ENCODE measurements at regions not wholly inside any gene's neighbourhood (a gene's known extent, or its start where the extent isn't known, plus 50 kb on each side); places are given as distances from the start of the nearest gene placed in this dataset.

DNA sequence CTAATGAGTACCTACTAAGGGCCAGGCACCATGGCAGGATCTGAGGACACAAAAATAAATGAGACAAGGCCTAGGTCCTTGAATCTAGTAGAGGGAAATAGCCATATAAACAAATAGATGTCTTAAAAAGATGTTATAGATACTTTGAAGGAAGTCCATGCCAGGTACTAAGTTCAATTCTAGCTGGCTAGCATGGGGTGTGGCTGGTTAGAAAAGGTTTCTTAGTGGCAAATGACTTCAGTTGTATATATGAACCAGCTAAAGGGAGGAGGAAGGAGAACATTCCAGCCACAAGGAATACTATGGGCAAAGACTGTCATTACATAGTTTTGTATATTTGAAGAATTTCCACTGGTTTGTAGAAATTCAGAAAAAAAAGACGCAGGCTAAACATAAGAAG is 133.6 kb upstream of the BMP4 start:
- no peak for DNase-seq (ENCODE audit: low read depth)

DNA sequence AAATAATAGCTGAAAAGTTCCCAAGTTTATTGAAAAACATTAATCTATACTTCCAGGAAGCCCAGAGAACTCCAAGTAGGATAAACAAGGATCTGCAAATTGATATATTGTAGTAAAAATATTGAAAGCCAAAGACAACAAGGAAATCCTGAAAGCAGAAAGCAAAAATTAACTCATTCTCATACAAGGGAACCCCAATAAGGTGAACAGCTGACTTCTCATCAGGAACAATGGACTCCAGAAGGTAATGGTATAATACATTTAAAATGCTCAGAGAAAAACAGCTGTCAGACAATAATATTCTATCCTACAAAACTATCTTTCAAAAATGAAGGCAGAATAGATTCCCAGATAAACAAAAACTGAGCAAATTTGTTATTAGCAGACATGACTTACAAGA is 138.1 kb upstream of the BMP4 start:
- no peak for DNase-seq (ENCODE audit: low read depth)

DNA sequence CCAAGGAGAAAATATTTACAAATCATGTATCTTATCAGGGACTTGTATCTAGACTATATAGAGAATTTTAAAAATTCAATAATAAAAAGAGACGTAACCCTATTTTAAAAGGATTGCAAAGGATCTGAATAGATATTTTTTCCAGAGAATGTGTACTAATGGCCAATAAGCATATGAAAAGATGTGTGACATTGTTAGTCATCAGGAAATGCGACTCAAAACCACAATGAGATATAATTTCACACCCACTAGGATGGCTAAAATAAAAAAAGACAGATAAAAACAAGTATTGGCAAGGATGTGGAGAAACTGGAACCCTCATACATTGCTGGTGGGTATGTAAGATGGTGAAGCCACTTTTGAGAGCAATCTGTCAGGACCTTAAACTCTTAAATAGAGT is 141.9 kb upstream of the BMP4 start:
- no peak for DNase-seq (ENCODE audit: low read depth)

DNA sequence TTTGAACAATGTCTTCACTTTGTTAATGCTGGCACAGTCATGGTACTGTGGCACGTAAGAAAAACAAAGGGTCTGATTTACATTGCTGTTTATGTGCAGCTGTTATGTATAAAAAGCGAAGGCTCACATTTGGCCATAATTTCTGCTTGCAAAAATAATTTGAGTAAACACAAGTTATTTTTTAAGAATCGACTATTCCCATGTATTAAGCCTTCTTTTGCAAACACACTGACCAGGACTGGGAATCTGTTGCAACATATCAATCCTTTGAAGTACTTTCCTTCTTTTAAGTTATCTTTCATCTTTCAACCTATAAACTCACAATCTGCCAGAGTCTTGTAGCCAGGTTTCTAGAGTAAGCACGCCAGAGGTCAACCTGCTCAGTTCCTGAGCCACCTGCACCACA is 145.4 kb upstream of the BMP4 start:
- no peak for DNase-seq (ENCODE audit: low read depth)

DNA sequence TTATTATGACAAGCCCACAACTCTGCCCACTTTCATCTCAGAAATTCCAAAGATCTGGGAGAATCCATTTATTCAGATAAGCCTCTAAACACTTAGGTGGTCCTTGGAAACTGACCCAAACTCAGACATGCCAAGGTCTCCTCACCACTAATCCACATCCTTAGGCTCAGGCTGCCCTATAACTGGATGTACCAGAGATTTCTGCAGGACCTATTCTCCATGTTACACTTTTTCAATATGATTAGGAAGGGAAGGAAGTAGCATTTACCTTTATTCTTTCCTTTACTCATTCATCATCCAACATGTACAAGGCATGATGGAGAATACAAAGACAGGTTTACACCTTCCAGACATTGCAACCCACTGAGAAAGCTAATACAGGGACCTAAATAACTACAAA is 145.9 kb upstream of the BMP4 start:
- DNase-seq (ENCODE audit: low read depth): no peak

DNA sequence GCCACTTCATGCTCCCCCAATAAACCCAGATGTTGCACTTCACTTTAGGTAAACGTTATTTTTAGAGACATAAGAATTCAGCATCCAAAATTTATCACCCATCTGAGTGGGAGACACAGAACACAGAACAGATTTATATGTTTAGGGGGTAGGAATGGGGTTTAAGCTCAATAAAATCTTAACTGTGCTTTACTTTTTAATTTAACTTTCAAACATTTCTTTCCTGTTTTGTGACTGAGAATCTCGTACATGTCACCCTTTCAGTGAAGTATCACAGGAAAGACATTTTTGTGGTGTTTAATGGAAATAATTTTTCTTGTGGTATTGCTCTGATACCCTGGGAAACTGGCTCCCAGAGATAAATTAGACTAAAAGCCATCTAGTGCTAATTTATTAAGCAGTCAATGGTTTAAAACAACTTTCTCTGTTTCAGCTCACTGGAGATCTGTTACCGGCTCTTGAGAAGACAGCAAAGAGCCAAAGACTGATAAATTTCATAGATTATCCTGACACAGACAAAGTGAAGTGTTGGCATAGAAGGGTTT is 148.0 kb upstream of the BMP4 start:
- no peak for DNase-seq (ENCODE audit: low read depth)

DNA sequence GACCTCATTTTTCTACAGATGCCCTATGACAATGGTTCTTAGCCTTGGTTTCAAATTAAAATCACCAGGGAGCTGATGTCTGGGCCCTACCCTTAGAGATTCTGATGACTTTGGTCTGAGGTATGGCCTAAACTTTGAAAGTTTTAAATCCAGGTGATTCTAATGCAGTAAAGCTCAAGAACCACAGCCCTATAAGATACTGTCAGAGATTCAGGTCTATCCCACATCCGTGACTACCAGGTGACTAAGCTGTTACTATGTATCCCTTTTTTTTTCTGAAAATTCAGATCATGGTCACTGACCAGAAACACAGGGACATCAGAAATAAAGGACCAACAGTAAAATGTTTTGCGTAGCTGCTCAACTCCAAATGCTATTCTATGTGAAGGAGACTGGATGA is 148.8 kb upstream of the BMP4 start:
- no peak for DNase-seq (ENCODE audit: low read depth)

DNA sequence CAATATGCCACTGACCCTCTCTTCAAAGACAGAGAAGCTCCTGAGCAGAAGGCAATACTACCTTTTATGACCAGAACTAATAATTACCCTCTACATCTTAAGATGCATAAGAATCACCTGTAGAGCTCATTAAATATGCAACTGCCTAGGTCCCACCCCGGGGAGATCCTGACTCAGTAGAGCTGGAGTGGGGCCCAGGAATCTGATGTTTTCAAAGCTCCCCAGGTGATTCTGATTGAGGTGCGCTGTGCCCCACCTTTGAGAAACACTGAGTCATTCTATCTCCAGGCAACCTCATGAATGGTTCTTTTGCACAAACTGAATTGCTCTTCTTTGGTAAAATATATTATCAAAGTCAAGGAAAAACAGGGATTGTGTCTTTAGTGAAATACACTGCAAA is 149.3 kb upstream of the BMP4 start:
- no peak for DNase-seq (ENCODE audit: low read depth)

DNA sequence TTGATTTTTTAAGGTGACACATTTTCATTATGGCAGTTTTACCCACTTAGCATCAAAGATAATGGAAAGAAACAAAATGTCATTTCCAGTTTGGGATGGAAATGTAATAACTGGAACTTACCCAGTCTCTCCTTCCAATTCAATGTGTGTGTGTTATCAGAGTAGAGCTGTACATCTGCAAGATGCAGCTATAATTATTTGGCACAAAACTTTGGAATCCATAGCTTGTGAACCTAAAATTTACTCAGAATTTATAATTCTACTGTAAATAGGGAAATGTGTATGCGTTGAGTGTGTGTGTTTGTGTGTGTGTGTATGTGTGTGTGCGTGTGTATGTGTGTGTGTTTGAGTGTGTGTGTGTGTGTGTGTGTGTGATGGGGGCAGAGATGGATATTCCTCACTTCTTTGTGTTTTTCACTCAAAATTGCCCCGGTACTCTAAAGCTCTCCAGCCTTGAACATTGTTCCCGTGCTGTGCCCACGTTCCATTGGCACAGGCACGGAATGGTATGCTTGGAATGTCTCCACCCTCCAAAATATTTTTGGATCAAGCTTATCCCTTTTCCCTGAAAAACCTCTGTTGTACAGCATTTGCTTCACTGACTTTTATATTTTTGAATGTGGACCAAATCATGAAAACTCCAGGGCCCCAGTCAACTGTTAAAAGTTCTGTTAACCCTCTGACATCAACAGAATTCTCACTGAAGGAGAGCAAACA is 150.2 kb upstream of the BMP4 start:
- DNase-seq (ENCODE audit: low read depth): no peak

DNA sequence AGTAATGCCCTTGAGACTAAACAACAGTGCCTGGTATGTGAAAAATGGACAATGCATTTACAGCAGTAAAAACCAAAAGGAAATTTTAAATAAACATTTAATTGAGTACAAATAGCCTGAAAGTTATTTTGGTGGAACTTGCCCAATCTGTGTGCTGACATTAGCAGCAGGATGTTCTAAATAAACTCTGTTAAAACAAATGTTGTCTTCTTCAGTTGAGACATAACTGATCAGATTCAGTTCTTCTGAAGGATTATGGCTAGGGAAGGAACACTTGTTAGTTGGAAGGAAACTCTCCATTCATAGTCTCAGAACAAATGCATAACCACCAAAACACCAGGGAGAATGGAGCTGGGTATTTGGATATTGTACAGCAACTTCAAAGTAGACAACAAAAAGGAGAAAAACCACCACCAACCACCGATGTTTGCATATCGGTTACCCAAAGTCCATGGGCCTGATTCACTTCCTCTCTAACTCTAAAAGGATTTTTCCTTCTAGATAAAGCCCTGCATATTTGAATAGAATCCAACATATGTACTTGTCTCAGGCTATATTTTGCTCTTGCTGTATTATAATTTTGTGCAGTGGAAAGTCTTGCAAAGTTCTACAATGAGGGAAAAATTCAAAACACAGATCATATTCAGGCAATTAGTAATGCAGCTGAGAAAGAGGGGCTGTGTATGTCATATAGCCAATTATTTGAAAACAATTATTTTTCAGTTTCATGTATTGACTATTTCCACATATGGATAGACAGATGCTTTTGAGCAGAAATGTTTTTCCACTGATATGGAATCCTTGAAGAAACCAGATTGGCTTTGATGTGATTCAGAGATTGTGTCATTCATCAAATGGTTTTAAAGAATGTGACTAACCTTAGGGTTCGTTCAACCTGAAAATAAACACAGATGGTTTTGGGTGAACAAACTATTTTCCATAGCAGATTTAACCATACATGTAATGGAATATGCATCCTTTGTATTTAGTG is 152.2 kb upstream of the BMP4 start:
- DNase-seq (ENCODE audit: low read depth): no peak

DNA sequence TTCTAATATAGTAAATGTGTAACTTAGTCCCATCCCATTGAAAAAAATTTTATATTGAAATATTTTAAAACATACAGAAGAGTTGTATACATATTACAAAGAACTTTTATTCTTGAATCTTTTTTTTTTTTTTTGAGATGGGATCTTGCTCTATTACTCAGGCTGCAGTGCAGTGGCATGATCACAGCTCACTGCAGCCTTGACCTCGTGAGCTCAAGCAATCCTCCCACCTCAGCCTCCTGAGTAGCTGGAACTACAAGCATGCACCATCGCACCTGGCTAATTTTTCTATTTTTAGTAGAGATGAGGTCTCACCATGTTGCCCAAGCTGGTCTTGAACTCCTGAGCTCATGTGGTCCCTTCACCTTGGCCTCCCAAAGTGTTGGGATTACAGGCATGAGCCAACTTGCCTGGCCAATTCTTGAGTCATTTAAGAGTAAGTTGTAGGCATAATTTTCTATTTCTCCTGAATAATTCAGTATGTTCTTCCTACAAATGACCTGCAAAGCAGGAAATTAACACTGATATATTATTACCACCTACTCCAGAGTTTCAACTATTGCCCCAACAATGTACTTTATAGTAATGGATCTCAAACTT is 153.0 kb upstream of the BMP4 start:
- no peak for DNase-seq (ENCODE audit: low read depth)

DNA sequence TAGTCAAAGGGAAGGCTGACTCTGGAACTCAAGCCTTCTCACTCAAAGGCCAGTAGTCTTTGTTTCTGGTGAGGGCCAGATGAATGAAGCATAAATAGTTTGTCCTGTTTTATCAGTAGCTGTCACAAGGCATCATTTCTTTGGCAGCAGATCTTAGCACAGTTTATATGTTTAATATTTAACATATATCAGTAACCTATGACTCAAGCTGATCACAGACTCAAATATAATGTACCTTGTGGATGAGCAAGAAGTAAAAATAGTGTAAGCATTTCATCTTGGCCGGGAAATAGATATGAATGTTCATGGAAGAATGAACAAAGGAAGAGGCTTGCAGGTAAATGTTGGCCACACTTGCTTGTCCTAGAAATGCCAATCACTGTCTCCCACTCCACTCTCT is 158.3 kb upstream of the BMP4 start:
- no peak for DNase-seq (ENCODE audit: low read depth)

DNA sequence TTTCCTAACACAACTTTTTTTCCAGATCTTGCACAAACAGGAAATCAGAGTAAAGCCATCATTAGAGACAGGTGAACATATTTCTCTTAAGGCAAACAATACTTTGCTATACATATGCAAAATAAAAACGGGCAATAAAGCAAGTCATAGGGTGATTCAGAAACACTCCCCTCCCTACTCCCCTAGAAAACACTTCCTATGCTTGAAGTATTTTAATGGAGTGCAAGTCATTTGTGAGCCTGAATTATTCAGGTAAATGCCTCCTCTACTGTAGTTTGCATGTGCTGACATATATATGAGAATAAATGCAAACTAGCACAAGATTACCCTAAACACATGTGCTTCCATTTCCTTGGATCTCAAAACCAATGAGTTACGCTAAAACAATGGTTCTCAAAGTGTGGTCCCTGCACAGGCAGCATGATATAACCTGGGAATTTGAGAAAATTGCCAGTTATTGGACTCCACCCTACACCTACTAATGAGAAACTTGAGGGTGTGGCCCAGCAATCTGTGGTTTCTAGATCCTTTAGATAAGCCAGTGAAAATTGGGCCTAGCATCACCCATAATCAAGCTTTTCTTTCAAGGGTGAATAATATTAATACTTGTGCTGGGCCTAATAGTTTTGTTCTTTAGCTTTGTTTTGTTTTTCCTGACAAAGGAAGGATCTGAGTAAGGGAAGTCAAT is 159.7 kb upstream of the BMP4 start:
- DNase-seq (ENCODE audit: low read depth): no peak

DNA sequence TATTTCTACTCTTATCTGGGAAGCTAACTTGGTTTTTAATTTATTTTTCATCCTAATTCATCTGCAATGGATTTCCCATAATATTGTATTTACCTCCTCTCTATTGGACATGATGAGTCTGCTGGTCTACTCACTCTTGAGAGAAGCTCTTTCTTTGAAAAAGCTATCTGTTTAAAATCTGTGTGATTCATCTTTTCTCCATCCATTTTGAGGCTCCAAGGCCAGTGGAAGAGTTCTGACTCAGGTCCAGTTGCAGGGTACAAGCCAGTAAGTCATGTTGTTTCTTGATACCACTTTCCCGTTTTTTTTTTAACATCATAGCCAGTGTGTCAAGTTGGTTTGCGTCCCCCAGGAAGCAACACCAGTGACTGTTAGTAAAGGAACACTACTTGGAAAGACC is 160.3 kb upstream of the BMP4 start:
- DNase-seq (ENCODE audit: low read depth): peak; percentile 45

DNA sequence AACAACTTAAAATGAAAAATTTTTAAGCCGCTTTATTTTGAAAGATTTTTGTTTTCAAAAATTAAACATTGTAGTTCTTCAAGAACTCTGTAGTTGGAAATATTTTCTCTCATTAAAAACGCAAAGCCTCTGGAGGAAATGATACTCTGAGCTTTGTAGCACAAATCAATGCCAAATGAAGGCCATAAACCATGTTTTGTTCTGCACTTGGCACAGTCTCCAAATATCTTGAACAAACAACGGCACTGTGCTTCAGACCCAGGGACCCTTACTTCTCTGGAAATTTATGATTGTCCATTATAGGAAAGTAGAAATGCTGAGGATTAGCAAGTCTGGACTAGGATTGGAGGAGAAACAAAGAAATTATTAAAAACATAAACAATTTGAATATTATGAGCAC is 160.8 kb upstream of the BMP4 start:
- DNase-seq (ENCODE audit: low read depth): no peak

DNA sequence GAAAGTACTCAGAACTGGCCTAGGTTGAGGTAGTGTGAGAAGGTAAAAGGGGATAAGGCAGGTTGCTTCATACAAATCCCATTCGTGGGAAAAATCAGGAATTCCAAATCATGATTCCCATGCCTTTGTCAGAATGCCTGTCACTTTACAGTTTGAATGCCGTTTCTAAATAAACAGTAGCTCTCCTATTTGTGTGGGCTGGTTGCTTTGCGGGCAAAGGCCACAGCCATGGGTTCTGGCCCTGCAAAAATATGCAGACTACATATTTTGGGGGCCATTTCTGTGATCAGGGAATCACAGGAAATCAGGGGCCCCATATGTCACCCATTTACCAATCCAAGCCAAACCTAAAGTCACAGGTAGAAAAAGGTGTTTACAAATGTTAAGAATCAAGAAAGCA is 161.3 kb upstream of the BMP4 start:
- DNase-seq (ENCODE audit: low read depth): no peak

DNA sequence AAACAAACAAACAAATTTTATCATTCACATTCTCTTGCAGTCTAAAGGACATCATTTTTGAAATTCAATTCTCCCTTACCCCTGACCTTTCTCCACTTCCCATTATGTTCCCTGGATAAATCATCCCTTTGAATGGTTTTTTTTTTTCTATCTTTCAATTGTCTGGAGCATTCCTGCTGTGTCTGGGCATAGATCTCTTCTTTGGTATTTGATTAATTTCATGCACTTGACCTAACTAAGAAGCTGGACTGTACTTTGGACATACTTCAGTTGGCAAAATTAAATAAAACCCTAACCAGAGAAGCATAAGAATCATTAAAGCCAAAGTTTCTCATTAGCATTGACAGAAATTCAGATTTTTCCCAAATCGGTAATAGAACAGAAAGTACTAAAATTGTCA is 163.6 kb upstream of the BMP4 start:
- DNase-seq (ENCODE audit: low read depth): no peak

DNA sequence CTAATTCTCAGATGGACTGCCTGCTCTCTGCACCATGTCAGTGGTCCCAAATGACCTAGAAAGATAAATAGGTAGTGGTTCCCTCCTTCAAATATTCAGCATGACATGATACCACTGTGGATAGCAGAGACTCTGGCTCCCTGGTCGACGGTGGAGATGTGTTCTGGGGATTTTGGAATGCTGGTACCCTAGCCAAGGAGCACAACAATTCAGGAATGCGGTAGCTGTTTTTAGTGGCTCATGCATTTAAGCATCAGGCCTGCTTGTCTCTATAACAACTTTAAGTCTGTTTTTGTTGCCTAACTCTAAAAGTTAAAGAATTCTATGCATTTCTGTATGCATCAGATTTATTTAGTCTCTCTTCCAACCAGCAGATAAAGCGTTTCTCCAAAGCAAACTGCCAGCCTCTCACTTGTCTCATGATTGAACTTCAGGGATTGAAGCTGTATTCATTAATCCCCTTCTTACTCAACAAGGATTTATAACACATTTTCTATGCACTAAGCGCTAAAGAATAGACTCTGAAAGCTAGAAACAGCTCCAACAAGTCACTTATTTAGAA is 164.9 kb upstream of the BMP4 start:
- DNase-seq (ENCODE audit: low read depth): no peak

DNA sequence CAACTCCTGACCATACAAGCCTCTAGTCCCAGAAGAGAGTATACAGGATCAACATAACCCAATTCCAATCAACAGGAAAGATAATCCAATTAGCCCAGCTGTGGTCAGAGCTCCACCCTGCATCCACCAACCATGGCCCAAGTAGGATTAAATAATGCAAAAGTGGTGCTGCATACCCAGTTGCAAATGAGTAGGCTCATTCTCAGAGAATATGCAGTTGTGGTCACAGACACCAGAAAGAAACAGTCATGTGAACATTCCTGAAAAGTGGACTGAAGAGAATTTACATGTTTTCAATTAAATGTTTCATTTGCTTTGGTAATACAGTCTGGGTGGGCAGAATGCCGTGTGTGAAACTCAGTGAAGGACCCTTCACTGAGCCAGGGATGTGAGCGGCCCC is 167.2 kb upstream of the BMP4 start:
- no peak for DNase-seq (ENCODE audit: low read depth)

DNA sequence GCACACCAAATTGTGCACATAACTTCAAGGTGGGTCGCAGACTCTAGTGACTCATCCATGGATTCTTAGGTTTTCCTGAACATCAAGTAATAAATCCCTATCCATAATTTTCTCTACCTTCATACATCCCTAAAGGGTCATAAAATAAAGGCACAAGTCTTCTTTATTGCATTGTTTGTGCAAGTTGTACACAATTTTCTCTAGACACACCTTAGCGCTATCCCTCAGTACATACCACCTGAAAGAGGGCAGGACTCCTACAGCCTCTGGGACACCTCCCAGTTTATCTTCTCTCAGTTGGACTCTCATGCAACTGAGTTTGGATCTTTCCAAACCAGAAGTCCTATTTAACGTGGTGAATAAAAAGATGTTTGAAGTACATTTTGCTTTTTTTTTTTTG is 168.5 kb upstream of the BMP4 start:
- no peak for DNase-seq (ENCODE audit: low read depth)

DNA sequence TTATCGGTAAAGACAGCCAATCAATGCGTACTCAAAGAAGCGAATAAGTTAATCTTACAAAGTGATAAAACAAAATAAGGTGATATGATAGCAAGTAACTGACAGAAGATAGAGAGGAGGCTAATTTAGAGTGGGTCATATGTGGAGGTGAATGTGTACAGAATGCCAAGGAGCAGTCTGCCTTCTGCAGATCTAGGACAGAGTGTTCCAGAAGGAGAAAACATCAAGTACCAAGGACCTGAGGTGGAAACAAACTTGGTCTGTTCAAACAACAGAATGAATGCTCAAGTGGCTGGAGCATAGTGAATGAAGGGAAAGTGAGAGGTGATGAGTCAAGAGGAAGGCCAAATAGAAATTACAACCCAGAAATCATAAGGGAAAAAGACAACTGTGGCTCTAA is 170.3 kb upstream of the BMP4 start:
- no peak for DNase-seq (ENCODE audit: low read depth)

DNA sequence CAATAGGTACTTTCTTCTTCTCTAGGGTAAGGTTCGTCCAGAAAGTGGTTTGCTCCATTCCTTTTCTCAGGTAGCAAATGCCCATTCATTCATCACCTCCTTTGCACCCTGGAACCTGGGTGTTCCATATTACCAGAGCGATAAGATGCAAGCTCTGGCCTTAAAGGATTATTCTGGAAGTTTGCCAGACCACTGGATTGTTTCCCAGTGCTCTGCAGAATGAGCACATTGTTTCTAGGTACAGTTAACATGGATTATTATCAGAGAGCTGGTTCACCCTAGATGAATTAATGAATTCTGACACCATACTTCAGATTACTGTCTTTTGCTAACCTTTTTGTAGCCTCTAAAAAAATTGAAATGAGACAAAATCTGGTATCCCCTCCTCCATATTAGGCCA is 170.9 kb upstream of the BMP4 start:
- no peak for DNase-seq (ENCODE audit: low read depth)
